Activated CD8-positive, alpha-beta memory T cell treated with anti-CD3 and anti-CD28 coated beads for 48 hours (primary cell): ENCODE measurements at regions not wholly inside any gene's neighbourhood (a gene's known extent, or its start where the extent isn't known, plus 50 kb on each side); places are given as distances from the start of the nearest gene placed in this dataset.

Experiments
- DNase-seq, 3 experiments: peaks; one replicate each; pipeline ENCODE4 v3.0.0-alpha.2; 2020; ENCODE audit warnings: low read depth in 2 of 3, low spot score in 2 of 3

DNA sequence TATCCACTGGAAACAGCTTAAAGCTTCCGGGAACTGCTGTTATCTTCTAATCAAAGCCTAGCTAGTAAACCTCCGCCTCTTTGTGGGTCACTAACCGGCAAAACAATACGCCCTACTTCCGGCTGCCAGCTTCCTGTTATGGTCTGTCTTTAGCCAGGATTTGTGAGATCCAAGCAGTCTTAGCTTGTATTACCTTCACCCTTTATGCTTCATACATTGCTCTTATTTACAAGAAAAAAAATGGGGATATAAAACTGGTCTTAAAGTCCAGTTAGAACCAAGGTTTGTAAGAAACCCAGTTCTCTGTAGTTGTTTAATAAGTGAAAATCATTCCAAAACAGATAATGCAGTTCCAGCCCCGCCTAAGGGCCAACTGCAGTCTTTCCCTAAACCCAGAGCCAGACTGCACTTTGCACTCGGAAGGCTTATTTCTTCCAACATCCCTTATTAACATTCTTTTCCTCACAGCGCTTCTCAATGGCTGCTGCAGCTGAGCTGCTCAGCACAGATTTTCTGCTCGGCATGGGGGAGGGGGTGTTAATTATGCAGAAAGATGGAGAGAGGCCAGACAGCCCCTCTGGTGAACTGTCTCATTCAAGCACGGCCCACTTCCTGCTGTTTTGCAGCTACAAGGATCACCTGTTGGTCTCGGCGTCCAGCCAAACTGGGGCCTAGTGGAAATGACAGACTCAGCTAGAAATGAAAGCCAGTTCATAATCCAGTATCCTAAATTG lies 368.4 kb downstream of the KLF12 start:
- peak; percentile 11 to 27 (median 18) for DNase-seq

DNA sequence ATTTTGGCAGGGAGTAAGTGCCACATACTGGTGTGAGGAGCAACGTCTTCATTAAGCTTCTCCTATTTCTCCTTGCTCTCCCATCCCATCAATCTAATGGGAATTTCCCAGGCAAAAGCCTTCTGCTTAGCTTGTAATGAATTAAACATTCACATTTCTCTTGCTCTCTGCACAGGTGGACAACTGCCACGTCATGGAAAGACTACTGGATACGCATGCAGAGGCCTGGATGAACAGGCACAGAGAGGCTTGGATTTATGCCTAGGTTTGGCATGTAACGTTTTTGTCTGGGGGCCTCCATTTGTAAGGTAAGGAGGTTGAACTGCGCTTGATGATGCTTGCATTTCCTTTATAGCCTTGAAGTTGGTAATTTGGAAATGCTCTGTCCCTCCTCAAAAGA lies 374.8 kb downstream of the KLF12 start:
- DNase-seq = no peak

GRCh38 chr13:73757481-73758233 lies 376.5 kb downstream of the KLF12 start:
- DNase-seq = no peak

DNA sequence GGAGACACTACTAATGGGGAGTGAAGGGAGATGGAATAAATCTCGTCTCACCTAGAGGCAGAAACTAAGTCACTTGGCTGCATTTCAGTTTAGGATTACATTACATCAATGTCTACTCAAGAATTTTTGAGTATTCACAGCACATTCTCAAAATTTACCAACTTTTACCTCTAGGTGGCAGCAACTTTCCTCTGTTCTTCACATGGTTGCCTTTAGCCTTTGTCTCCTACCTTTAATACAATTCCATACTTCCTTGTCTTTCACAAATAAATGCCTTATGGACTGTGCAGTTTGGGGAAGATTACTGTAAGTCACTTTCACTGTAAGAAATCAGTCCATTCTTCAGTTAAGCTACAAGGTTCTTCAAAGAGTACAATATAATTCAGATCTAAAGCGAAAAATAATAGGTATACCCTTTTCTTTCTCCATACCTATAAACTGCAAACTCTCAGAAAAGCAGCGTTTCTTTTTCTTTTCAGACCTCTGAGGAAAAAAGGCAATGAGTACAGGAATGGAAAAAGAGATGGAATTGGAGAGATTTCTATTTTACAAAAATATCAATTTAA lies 379.4 kb downstream of the KLF12 start:
- DNase-seq = no peak

GRCh38 chr13:73754241-73754640 lies 380.0 kb downstream of the KLF12 start:
- no peak for DNase-seq

DNA sequence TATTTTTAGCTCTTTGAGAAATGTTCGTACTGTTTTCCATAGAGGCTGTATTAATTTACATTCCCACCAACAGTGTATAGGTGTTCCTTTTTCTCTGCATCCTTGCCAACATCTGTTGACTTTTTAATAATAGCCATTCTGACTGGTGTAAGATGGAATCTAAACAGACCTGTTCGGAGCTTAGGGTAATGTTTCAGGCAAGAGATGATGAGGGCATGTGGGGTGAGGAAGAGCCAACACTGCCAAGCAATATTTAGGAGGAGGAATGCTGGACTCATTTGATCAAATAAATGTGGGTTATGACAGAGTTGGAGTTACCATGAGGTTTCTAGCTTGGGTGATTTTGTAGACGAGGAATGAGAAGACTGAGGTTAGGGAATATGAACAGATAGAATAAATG lies 382.9 kb downstream of the KLF12 start:
- no peak for DNase-seq

DNA sequence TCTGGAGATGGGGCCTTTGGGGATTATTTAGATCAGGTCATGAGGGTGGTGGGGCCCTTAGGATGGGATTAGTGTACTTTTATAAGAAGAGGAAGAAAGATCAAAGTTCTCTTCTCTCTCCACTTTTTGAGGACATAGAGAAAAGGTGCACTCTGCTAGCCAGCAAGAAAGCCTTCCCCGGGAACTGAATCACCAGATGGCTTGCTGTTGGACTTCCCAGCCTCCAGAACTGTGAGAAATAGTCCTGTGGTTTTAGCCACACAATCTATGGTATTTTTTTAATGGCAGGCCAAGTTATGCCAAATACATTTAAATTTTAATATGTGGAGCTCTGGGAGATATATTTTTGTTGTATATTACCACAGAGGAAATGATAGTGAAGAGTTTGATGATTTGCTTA lies 385.8 kb downstream of the KLF12 start:
- DNase-seq = no peak

- no peak for DNase-seq
Observed at GRCh38 chr13:73745190-73745589, 389.0 kb downstream of the KLF12 start.

GRCh38 chr13:73742982-73743381 lies 391.2 kb downstream of the KLF12 start:
- no peak for DNase-seq

DNA sequence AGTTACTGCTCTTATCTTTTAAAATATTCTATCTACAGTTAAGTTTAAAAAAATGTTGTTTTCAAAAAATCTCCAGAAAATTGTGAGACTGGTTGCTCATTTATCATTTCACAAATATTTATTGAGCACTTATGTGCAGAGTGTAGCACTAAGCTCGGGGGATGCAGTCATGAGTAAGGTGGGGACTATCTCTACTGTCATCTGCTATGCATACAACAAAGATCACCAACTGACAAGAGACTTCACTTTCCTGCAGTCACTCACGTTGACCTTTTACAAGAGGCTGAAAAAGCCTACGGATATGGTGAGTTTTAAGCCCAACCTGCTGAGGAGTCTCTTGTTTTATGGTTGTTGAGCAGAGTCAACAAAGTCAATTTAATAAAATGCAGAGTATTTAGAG lies 392.5 kb downstream of the KLF12 start:
- no peak for DNase-seq

- DNase-seq = no peak
Observed at GRCh38 chr13:73741111-73741510, 393.1 kb downstream of the KLF12 start.

- DNase-seq = no peak
Observed at GRCh38 chr13:73740666-73741065, 393.5 kb downstream of the KLF12 start.

DNA sequence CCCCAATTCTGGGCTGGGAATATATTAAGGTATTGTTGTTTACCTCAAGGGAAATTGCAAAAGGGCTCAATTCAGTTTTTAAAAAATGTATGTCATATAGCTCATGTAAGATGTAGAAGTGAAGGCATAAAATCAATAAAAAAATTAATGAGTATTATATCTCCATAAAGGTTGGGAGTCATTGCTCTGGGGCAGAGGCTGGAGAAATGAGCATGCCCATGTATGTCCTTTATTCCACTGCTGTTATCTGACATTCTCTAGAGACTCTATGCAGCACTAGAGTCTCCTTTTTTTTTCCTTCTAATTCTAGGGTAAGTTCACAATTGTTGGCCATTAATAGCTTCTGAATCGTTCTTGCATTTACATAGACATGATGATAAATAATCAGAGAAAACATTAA lies 394.8 kb downstream of the KLF12 start:
- no peak for DNase-seq

GRCh38 chr13:73738626-73739025 lies 395.6 kb downstream of the KLF12 start:
- no peak for DNase-seq

DNA sequence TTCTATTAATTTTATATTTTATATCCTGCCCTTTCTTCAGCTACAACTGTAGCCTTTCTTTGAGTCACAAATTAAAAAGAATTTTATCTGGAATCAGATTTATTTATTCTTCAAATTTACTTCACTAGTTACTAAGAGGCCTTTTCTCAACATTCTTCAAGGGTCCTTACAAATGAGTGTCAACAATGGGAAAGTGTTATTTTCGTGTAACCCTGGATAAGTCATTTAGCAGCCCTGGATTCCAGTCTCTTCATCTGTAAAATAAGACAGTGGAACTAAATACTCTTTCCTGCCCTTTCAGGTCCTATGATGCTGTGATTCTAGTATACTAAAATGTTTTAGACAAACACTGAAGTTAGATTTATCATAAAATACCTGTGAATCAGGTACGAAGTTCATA lies 397.0 kb downstream of the KLF12 start:
- DNase-seq = no peak

GRCh38 chr13:73733706-73734105 lies 400.5 kb downstream of the KLF12 start:
- no peak for DNase-seq

DNA sequence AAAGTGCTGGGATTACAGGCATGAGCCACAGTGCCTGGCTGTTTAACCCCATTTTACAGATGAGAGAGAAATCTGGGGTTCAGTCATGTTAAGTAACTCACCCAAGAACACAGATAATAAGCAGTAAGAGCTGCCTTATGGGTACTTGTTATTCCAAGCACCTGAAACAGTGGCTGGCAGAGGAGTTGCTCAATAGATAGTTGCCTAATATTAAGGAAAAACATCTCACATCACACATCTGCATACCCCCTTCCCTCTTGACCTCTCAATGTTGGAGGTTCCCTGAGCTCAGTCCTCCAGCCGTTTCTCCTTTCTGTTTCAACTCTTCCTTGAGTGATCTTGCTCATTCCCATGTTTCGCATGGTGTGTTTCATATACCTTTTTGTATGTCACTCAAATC lies 401.9 kb downstream of the KLF12 start:
- DNase-seq = no peak

GRCh38 chr13:73731564-73731963 lies 402.6 kb downstream of the KLF12 start:
- DNase-seq = no peak

GRCh38 chr13:73730014-73730413 lies 404.2 kb downstream of the KLF12 start:
- DNase-seq = no peak

GRCh38 chr13:73729046-73729445 lies 405.2 kb downstream of the KLF12 start:
- no peak for DNase-seq

GRCh38 chr13:73722120-73722519 lies 412.1 kb downstream of the KLF12 start:
- no peak for DNase-seq

DNA sequence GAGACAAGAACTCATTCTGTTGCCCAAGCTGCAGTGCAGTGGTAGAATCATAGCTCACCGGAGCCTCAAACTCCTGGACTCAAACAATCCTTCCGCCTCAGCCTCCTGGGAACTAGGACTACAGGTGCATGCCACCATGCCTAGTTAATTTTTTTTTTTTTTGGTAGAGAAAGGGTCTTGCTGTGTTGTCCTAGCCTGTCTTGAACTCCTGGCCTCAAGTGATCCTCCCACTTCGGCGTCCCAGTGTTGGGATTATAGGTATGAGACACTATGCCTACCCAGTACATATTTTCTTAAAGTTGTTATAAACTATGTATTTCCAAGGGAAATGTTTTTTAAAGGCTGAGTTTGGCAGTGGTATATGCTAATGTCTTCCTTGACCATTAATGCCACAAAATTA lies 412.6 kb downstream of the KLF12 start:
- no peak for DNase-seq
